Activated T-cell treated with anti-CD3 and anti-CD28 coated beads, Interleukin-2, amount 50 U/mL, for 72 hours (primary cell): ENCODE measurements at regions not wholly inside any gene's neighbourhood (a gene's known extent, or its start where the extent isn't known, plus 50 kb on each side); places are given as distances from the start of the nearest gene placed in this dataset.
"Not testable (repeated sequence)": the region's sequence is repeated elsewhere in the genome, so short reads cannot be mapped to it uniquely, and the experiment has no call there.

ENCODE experiments used
- ATAC-seq, 2 donors: fragments of 150-1000 bp; cut with Tn5 transposase; replicated peaks in 1 of 2; 2 replicates each; pipeline ENCODE4 v1.10.0; 2021; ENCODE audit warnings: moderate library complexity in 2 of 2, mild to moderate bottlenecking in 1 of 2
- DNase-seq, 2 donors: peaks; one replicate each; pipeline ENCODE4 v3.0.0; 2021 to 2022; ENCODE audit warnings: mixed read lengths in 1 of 2
- H3K27ac Mint-ChIP-seq: one replicate; pipeline ENCODE4 v1.8.0; 2022; ENCODE audit warnings: mild to moderate bottlenecking, moderate library complexity, mixed read lengths
- H3K27me3 Mint-ChIP-seq: one replicate; pipeline ENCODE4 v1.8.0; 2022; ENCODE audit warnings: low read depth, mixed read lengths
- H3K36me3 Mint-ChIP-seq, 2 donors: one replicate each; pipeline ENCODE4 v1.8.0; 2022; ENCODE audit warnings: mixed read lengths in 2 of 2, mild to moderate bottlenecking in 1 of 2; ENCODE audit not compliant: insufficient read depth in 2 of 2
- H3K4me1 Mint-ChIP-seq: one replicate; pipeline ENCODE4 v1.8.0; 2022; ENCODE audit warnings: low read depth, mixed read lengths
- H3K4me3 Mint-ChIP-seq, 2 donors: one replicate each; pipeline ENCODE4 v1.8.0; 2022; ENCODE audit warnings: mild to moderate bottlenecking in 2 of 2, mixed read lengths in 2 of 2, moderate library complexity in 2 of 2
- H3K9me3 Mint-ChIP-seq, 2 donors: one replicate each; pipeline ENCODE4 v1.8.0; 2022; ENCODE audit warnings: mixed read lengths in 2 of 2

DNA sequence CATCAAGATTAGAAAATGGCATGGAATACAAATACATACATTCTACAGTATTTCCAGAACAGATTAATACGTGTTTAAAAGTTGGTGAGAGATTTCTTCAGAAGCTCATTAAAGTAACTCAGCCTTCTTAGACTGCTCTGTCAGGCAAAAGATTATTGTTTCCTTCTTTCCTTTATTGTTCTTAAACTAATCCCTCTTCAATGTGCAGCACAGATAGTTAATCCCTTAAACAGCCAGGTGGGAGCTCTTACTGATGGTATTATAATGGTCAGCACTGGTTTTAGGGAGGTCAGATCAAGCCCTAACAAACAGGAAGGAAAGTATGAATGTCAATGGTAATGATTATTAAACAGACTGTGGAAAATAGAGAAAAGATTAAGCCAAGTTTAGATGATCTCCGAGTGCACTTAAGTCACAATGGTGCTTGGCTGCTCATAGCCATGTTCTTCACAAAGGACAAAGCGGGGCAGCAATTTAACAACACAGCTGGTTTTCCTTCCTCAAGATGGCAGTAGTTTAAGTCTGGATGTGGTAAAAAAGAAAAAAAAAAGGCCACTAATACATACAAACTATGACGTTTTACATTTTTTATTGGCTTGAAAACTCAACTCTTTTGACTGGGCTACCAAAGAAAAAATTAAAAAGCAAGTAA is 992.6 kb downstream of the PCDH9 start:
- no peak for ATAC-seq
- H3K27ac Mint-ChIP-seq, result no peak overlapping the region
- H3K4me1 Mint-ChIP-seq, result no peaks in the 10 kb centered on the region
- H3K9me3 Mint-ChIP-seq, result peaks cover 0 to 10% of the 10 kb centered on the region in 2 donors
- no peak overlapping the region for H3K4me3 Mint-ChIP-seq
- no peak for DNase-seq
- H3K27me3 Mint-ChIP-seq, result no peaks in the 10 kb centered on the region
- no peaks in the 10 kb centered on the region for H3K36me3 Mint-ChIP-seq

GRCh38 chr13:66234159-66234558 is 996.0 kb downstream of the PCDH9 start:
- Mint-ChIP-seq H3K36me3 (peaks cover 0 to 1% of the 10 kb centered on the region in 2 donors), H3K4me1 (no peaks in the 10 kb centered on the region), H3K27me3 (no peaks in the 10 kb centered on the region), H3K4me3 (no peak overlapping the region), H3K27ac (no peak overlapping the region), H3K9me3 (peaks cover 1 to 9% of the 10 kb centered on the region in 2 donors)
- ATAC-seq (no peak), DNase-seq (no peak)

DNA sequence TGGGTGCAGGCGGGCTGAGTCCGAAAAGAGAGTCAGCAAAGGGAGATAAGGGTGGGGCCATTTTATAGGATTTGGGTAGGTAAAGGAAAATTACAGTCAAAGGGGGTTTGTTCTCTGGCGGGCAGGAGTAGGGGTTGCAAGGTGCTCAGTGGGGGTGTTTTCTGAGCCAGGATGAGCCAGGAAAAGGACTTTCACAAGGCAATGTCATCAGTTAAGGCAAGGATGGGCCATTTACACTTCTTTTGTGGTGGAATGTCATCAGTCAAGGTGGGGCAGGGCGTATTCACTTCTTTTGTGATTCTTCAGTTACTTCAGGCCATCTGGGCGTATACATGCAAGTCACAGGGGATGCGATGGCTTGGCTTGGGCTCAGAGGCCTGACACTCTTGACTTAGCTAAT is 998.2 kb downstream of the PCDH9 start:
- H3K4me3 Mint-ChIP-seq, H3K36me3 Mint-ChIP-seq, DNase-seq, H3K27ac Mint-ChIP-seq, H3K4me1 Mint-ChIP-seq, ATAC-seq, H3K27me3 Mint-ChIP-seq: not testable (repeated sequence)
- peaks cover 2 to 12% of the 10 kb centered on the region in 2 donors for H3K9me3 Mint-ChIP-seq

GRCh38 chr13:66225072-66225471 is 1005.1 kb downstream of the PCDH9 start:
- Mint-ChIP-seq H3K9me3 (peaks cover 1 to 6% of the 10 kb centered on the region in 2 donors), H3K4me1 (no peaks in the 10 kb centered on the region), H3K36me3 (peaks cover 0 to 1% of the 10 kb centered on the region in 2 donors), H3K4me3 (no peak overlapping the region), H3K27me3 (no peaks in the 10 kb centered on the region), H3K27ac (peak overlapping the region; percentile 31)
- no peak for ATAC-seq
- DNase-seq, result no peak

GRCh38 chr13:66224663-66225062 is 1005.5 kb downstream of the PCDH9 start:
- Mint-ChIP-seq H3K4me3 (no peak overlapping the region), H3K36me3 (no peaks in the 10 kb centered on the region), H3K9me3 (peaks cover 1 to 6% of the 10 kb centered on the region in 2 donors), H3K27ac (no peak overlapping the region), H3K27me3 (no peaks in the 10 kb centered on the region), H3K4me1 (no peaks in the 10 kb centered on the region)
- no peak for DNase-seq
- ATAC-seq, result no peak

DNA sequence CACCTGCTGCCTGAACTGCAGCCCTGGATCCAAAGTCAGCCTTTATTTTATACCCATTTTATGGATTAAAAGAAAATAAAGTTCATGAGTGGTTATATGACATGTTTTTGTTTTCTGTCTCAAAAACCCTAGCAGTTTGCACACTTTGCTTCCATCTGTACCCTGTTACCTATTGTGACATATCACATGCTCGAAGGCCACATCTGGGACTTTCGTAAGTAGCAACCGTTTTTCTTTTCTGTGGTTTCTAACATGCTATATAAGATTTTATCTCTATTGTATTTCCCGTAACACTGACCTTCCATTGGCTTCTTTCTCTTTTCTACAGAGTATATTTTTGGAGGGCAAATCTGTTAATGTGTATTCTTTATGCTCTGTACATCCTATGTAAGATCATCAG is 1007.2 kb downstream of the PCDH9 start:
- no peak overlapping the region for H3K4me3 Mint-ChIP-seq
- no peak for DNase-seq
- H3K9me3 Mint-ChIP-seq, result peaks cover 2 to 3% of the 10 kb centered on the region in 2 donors
- no peaks in the 10 kb centered on the region for H3K36me3 Mint-ChIP-seq
- H3K27me3 Mint-ChIP-seq, result no peaks in the 10 kb centered on the region
- H3K27ac Mint-ChIP-seq, result no peak overlapping the region
- peak in 1 of 2 donors; percentile 60 for ATAC-seq
- H3K4me1 Mint-ChIP-seq, result no peaks in the 10 kb centered on the region

DNA sequence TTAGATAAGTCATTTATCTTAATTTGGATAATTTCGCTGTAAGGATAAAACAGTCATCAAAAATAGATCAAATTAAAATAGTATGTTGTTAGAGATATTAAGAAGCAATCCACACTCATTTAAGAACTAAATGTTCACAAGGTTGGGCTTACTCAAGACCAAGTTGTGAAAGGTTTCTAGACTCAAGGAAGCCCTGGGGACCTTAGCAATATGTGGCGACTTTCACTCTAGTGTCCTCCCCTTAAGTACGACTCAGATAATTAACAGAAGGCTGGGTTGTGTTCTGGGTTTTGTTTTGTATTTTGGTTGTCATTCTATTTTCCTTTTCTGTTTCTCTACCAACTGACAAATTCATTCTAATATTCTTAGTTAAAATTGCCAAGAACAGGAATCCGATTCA is 1008.0 kb downstream of the PCDH9 start:
- Mint-ChIP-seq H3K4me1 (no peaks in the 10 kb centered on the region), H3K9me3 (peaks cover 1 to 2% of the 10 kb centered on the region in 2 donors), H3K27me3 (no peaks in the 10 kb centered on the region), H3K27ac (no peak overlapping the region), H3K36me3 (no peaks in the 10 kb centered on the region), H3K4me3 (no peak overlapping the region)
- DNase-seq, result no peak
- no peak for ATAC-seq

- DNase-seq (no peak), ATAC-seq (no peak)
- H3K27me3 Mint-ChIP-seq, result no peaks in the 10 kb centered on the region
- H3K4me1 Mint-ChIP-seq, result no peaks in the 10 kb centered on the region
- no peak overlapping the region for H3K4me3 Mint-ChIP-seq
- H3K36me3 Mint-ChIP-seq, result no peaks in the 10 kb centered on the region
- H3K27ac Mint-ChIP-seq, result no peak overlapping the region
- peaks cover 0 to 8% of the 10 kb centered on the region in 2 donors for H3K9me3 Mint-ChIP-seq
These were observed 1010.6 kb downstream of the PCDH9 start for GRCh38 chr13:66219506-66219905.

GRCh38 chr13:66218583-66218982 is 1011.6 kb downstream of the PCDH9 start:
- Mint-ChIP-seq H3K9me3 (peaks cover 0 to 8% of the 10 kb centered on the region in 2 donors), H3K27ac (no peak overlapping the region), H3K4me1 (no peaks in the 10 kb centered on the region), H3K36me3 (no peaks in the 10 kb centered on the region), H3K27me3 (no peaks in the 10 kb centered on the region), H3K4me3 (no peak overlapping the region)
- DNase-seq (no peak), ATAC-seq (no peak)

GRCh38 chr13:66216728-66217127 is 1013.4 kb downstream of the PCDH9 start:
- Mint-ChIP-seq H3K27me3 (no peaks in the 10 kb centered on the region), H3K36me3 (no peaks in the 10 kb centered on the region), H3K9me3 (peaks cover 3 to 12% of the 10 kb centered on the region in 2 donors), H3K4me3 (no peak overlapping the region), H3K27ac (no peak overlapping the region), H3K4me1 (no peaks in the 10 kb centered on the region)
- DNase-seq (no peak), ATAC-seq (no peak)

DNA sequence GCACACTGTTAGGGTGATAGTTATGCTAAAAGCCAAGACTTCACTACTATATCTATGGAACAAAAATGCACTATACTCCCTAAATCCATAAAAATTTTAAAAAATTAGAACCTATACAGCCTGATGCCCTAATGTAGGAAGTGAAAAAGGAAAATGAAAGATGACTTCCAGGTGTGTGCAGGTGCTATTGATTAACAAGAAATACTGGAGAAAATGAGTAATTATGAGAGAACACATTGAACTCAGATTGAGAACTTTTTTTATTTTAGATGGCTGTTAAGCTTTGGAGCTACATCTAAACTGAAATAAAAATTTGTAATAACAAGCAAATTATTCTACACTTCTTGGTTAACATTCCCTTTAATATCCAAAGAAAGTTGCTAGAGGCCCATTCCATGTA is 1015.7 kb downstream of the PCDH9 start:
- no peaks in the 10 kb centered on the region for H3K4me1 Mint-ChIP-seq
- H3K27me3 Mint-ChIP-seq, result no peaks in the 10 kb centered on the region
- H3K27ac Mint-ChIP-seq, result no peak overlapping the region
- no peak for DNase-seq
- H3K9me3 Mint-ChIP-seq, result peaks cover 5 to 13% of the 10 kb centered on the region in 2 donors
- no peak for ATAC-seq
- H3K36me3 Mint-ChIP-seq, result no peaks in the 10 kb centered on the region
- no peak overlapping the region for H3K4me3 Mint-ChIP-seq

- no peak for DNase-seq
- no peaks in the 10 kb centered on the region for H3K4me1 Mint-ChIP-seq
- peaks cover 5 to 10% of the 10 kb centered on the region in 2 donors for H3K9me3 Mint-ChIP-seq
- no peak for ATAC-seq
- H3K27ac Mint-ChIP-seq, result no peak overlapping the region
- H3K36me3 Mint-ChIP-seq, result no peaks in the 10 kb centered on the region
- no peaks in the 10 kb centered on the region for H3K27me3 Mint-ChIP-seq
- no peak overlapping the region for H3K4me3 Mint-ChIP-seq
These were observed 1017.6 kb downstream of the PCDH9 start for GRCh38 chr13:66212511-66212910.

DNA sequence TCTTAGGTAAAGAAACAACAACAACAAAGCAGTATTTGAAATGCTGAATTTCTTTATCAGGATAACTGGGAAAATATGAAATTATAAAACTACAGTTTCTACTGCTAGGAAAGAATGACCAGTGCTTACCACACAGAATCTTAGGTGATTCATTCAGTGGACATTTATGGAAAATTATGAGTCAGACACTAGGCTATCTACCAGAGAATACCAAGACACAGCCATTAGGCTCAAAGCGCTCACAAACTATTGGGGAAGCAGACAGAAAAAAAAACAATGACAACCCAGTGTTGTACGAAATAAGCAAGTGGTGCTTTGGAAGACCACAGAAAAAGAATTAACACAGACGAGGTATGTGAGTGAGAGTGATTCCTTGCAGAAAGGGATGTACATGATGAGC is 1019.5 kb downstream of the PCDH9 start:
- ATAC-seq, result no peak
- peaks cover 0 to 1% of the 10 kb centered on the region in 2 donors for H3K36me3 Mint-ChIP-seq
- peaks cover 7 to 9% of the 10 kb centered on the region in 2 donors for H3K9me3 Mint-ChIP-seq
- no peak for DNase-seq
- H3K4me1 Mint-ChIP-seq, result no peaks in the 10 kb centered on the region
- no peak overlapping the region for H3K27ac Mint-ChIP-seq
- no peaks in the 10 kb centered on the region for H3K27me3 Mint-ChIP-seq
- no peak overlapping the region for H3K4me3 Mint-ChIP-seq

GRCh38 chr13:66208589-66208988 is 1021.5 kb downstream of the PCDH9 start:
- Mint-ChIP-seq H3K27ac (no peak overlapping the region), H3K4me3 (no peak overlapping the region), H3K36me3 (peaks cover 0 to 1% of the 10 kb centered on the region in 2 donors), H3K9me3 (peaks cover 8 to 9% of the 10 kb centered on the region in 2 donors), H3K4me1 (no peaks in the 10 kb centered on the region), H3K27me3 (no peaks in the 10 kb centered on the region)
- DNase-seq (no peak), ATAC-seq (no peak)
